Vagina (tissue), 2 donors: ENCODE measurements at regions not wholly inside any gene's neighbourhood (a gene's known extent, or its start where the extent isn't known, plus 50 kb on each side); places are given as distances from the start of the nearest gene placed in this dataset.
"Not testable (repeated sequence)": the region's sequence is repeated elsewhere in the genome, so short reads cannot be mapped to it uniquely, and the experiment has no call there.

Source experiments
- DNase-seq, 2 donors: peaks; one replicate each; pipeline ENCODE4 v3.0.0-alpha.2; 2017; ENCODE audit errors: extremely low spot score in 2 of 2
- H3K27ac ChIP-seq: fragments of 200-600 bp; sonication (generic); one replicate; pipeline ENCODE4 v1.5.1; 2019
- H3K27me3 ChIP-seq: fragments of 200-600 bp; sonication (generic); one replicate; pipeline ENCODE4 v1.5.1; 2019
- H3K36me3 ChIP-seq, 2 donors: fragments of 200-600 bp; sonication (generic); one replicate each; pipeline ENCODE4 v1.5.1; 2017 to 2019
- H3K4me1 ChIP-seq: fragments of 200-600 bp; sonication (generic); one replicate; pipeline ENCODE4 v1.5.1; 2019
- H3K4me3 ChIP-seq, 2 donors: fragments of 200-600 bp; sonication (generic); 1 replicate in 1 of 2; 2 replicates in 1 of 2; pipeline ENCODE4 v1.5.1; 2016 to 2019
- H3K9me3 ChIP-seq: fragments of 200-600 bp; sonication (generic); one replicate; pipeline ENCODE4 v1.5.1; 2019
- POLR2A ChIP-seq, 2 donors: fragments of 450-650 bp; IDR thresholded peaks; one replicate each; pipeline ENCODE4 v1.6.1; 2017; ENCODE audit warnings: antibody characterized with exemption in 2 of 2, mild to moderate bottlenecking in 2 of 2, moderate library complexity in 2 of 2
- POLR2AphosphoS5 ChIP-seq, 2 donors: sonication (generic); formaldehyde crosslinking; IDR thresholded peaks; one replicate each; pipeline ENCODE4 v1.9.0; 2017; ENCODE audit warnings: antibody characterized with exemption in 2 of 2, mild to moderate bottlenecking in 2 of 2, low read depth in 1 of 2; ENCODE audit not compliant: insufficient read depth in 1 of 2
- intact Hi-C: fragments of 100-400 bp; cut with DNase I; formaldehyde crosslinking; loops from one replicate; pipeline ENCODE4 v1.15.1; 2023
- TF ChIP-seq, protein P1 (sequence below), 3 experiments: fragments of 450-650 bp in 2 of 3; fragments of 200-600 bp in 1 of 3; sonication (generic) in 1 of 3; IDR thresholded peaks; one replicate each; pipeline ENCODE4 v1.5.1; 2017 to 2019; ENCODE audit warnings: antibody characterized with exemption in 3 of 3, mild to moderate bottlenecking in 2 of 3, moderate library complexity in 2 of 3

DNA sequence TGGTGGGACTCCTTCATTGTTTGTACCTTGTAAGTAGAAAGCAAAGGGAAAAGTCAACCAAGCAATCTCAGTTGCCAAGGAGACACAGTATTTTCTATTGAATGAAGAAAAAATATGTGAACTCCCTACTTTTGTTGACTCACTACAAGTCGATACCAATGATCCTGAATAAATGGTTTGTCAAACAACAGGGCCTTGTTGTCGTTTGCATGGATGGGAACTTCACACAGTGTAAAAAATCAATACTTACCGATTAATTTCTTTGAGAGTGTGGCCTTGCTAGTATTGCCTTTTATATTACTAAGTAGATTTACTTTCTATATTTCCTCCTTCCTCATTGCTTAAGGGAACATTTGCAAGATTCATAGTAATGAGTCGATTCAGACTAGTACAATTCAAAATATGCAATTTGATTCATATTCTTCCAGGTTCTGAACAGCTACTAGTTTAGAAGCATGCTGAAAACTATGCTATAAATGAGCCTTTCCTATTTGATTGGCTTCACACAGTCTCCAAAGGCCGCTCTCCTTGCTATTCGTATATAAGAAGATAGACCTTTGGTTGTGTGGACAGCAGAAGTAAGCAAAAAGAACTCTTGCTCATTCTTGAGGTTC is 108.0 kb downstream of the ZNF330 start:
- Histone ChIP-seq H3K36me3 (no peaks in the 10 kb centered on the region), H3K4me1 (no peaks in the 10 kb centered on the region), H3K4me3 (no peak overlapping the region), H3K27ac (no peak overlapping the region), H3K27me3 (no peaks in the 10 kb centered on the region), H3K9me3 (no peaks in the 10 kb centered on the region)
- TF ChIP-seq, protein P1, sequence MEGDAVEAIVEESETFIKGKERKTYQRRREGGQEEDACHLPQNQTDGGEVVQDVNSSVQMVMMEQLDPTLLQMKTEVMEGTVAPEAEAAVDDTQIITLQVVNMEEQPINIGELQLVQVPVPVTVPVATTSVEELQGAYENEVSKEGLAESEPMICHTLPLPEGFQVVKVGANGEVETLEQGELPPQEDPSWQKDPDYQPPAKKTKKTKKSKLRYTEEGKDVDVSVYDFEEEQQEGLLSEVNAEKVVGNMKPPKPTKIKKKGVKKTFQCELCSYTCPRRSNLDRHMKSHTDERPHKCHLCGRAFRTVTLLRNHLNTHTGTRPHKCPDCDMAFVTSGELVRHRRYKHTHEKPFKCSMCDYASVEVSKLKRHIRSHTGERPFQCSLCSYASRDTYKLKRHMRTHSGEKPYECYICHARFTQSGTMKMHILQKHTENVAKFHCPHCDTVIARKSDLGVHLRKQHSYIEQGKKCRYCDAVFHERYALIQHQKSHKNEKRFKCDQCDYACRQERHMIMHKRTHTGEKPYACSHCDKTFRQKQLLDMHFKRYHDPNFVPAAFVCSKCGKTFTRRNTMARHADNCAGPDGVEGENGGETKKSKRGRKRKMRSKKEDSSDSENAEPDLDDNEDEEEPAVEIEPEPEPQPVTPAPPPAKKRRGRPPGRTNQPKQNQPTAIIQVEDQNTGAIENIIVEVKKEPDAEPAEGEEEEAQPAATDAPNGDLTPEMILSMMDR (IDR thresholded peaks at IDR 0.05), result no peak
- TF ChIP-seq POLR2A (IDR thresholded peaks at IDR 0.05), result no peak
- TF ChIP-seq POLR2AphosphoS5 (IDR thresholded peaks at IDR 0.05; ENCODE audit: insufficient read depth in 1 of 2, low read depth in 1 of 2), result no peak
- DNase-seq, result no peak
- intact Hi-C loops, result no loop called here

GRCh38 chr4:141329174-141329569 is 108.5 kb downstream of the ZNF330 start:
- TF ChIP-seq, protein P1 (IDR thresholded peaks at IDR 0.05), result no peak
- TF ChIP-seq POLR2AphosphoS5 (IDR thresholded peaks at IDR 0.05; ENCODE audit: insufficient read depth in 1 of 2, low read depth in 1 of 2), result peak in 1 of 2 donors; percentile 76
- H3K27ac ChIP-seq, result no peak overlapping the region
- no peak overlapping the region for H3K4me3 ChIP-seq
- H3K9me3 ChIP-seq, result no peaks in the 10 kb centered on the region
- H3K27me3 ChIP-seq, result no peaks in the 10 kb centered on the region
- H3K4me1 ChIP-seq, result no peaks in the 10 kb centered on the region
- DNase-seq, result no peak
- no peaks in the 10 kb centered on the region for H3K36me3 ChIP-seq
- intact Hi-C loops, result no loop called here

DNA sequence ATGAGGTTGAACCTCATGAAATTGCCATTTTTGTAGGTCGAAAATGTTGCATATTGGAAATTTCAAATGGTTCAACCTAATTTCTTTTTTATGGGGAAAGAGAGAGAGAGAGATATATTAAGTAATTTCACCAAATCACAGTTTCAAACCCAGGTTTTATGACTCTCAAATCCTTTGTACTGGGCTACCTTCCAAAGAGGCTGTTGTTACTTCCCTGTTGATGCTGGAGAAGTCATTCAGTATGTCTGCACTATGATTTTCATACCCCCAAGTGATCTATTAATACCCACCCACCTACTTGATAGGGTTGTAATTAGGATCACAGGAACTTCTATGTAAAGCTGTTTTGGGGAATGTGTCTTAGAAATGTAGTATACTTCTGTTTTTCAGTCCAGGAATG is 109.9 kb downstream of the ZNF330 start:
- no peaks in the 10 kb centered on the region for H3K27me3 ChIP-seq
- H3K9me3 ChIP-seq, result no peaks in the 10 kb centered on the region
- no peak overlapping the region for H3K4me3 ChIP-seq
- H3K4me1 ChIP-seq, result no peaks in the 10 kb centered on the region
- no peaks in the 10 kb centered on the region for H3K36me3 ChIP-seq
- no peak overlapping the region for H3K27ac ChIP-seq
- TF ChIP-seq POLR2A (IDR thresholded peaks at IDR 0.05) (no peak), POLR2AphosphoS5 (IDR thresholded peaks at IDR 0.05; ENCODE audit: insufficient read depth in 1 of 2, low read depth in 1 of 2) (no peak)
- TF ChIP-seq, protein P1 (IDR thresholded peaks at IDR 0.05), result no peak
- DNase-seq, result no peak
- intact Hi-C loops, result no loop called here

DNA sequence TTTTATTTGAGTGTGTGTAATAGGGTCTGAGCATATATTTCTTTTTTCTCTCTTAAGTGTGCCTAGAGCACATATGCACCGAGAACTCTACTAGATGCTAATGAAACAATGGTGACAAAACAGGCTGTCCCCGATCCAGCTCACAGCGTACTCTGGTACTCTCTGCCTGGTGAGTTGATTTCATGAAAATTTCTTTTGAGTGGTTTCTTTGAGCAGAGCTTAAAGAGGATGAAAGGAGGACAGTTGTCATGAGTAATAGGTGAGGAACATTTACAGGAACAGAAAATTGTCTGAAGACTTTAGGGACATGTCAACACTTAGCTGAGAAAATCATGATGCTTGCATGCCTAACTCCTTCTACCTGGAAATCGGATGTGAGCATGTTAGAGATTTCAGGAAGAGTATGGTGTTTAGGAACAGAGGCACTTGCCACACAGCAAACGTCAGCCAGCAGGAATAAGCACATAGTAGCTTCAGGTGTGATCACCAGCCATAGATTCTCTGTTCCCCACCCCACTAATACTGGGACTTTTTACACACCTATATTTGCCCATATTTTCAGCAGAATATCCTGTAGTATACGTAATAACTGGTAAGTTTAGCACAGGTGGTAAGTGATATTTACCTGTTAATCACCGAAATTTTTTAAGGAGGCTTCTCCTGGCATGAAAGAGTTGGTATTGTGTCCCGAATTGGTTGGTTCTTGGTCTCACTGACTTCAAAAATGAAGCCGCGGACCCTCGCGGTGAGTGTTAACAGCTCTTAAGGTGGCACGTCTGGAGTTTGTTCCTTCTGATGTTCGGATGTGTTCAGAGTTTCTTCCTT is 111.1 kb downstream of the ZNF330 start:
- Histone ChIP-seq H3K9me3 (no peaks in the 10 kb centered on the region), H3K4me1 (no peaks in the 10 kb centered on the region), H3K27ac (no peak overlapping the region), H3K4me3 (no peak overlapping the region), H3K36me3 (no peaks in the 10 kb centered on the region), H3K27me3 (no peaks in the 10 kb centered on the region)
- no peak for DNase-seq
- intact Hi-C loops, result no loop called here
- TF ChIP-seq POLR2AphosphoS5 (IDR thresholded peaks at IDR 0.05; ENCODE audit: insufficient read depth in 1 of 2, low read depth in 1 of 2) (no peak), POLR2A (IDR thresholded peaks at IDR 0.05) (no peak)
- TF ChIP-seq, protein P1 (IDR thresholded peaks at IDR 0.05), result no peak

- H3K27ac ChIP-seq, result peak overlapping the region; percentile 60
Observed at GRCh38 chr4:141332359-141333181, 111.9 kb downstream of the ZNF330 start.

More at GRCh38 chr4:141332359-141333181, 111.9 kb downstream of the ZNF330 start:
- H3K27me3 ChIP-seq, DNase-seq, H3K4me1 ChIP-seq, H3K36me3 ChIP-seq, intact Hi-C loops, H3K9me3 ChIP-seq: not testable (repeated sequence)
- H3K4me3 ChIP-seq, result peak overlapping the region; percentile 40 to 45
